Right cardiac atrium (tissue), 5 donors: ENCODE measurements at regions not wholly inside any gene's neighbourhood (a gene's known extent, or its start where the extent isn't known, plus 50 kb on each side); places are given as distances from the start of the nearest gene placed in this dataset.
A peak's percentile ranks its signal among the peaks of the same experiment; 100 is the strongest.

Experiments
- ATAC-seq, 2 donors: fragments of 200-7000 bp; cut with Tn5 transposase; one replicate each; pipeline versions ENCODE4 v1.8.0 to v1.9.1; 2020; ENCODE audit warnings: moderate library complexity in 2 of 2, mild to moderate bottlenecking in 1 of 2
- DNase-seq, 3 donors: peaks; one replicate each; pipeline ENCODE4 v3.0.0-alpha.2; 2020
- H3K27ac ChIP-seq: one replicate; pipeline ENCODE4 v1.5.1; 2013; ENCODE audit warnings: mild to moderate bottlenecking, low read length, control low read depth, moderate library complexity
- H3K27me3 ChIP-seq: one replicate; pipeline ENCODE4 v1.6.1; 2013; ENCODE audit not compliant: control insufficient read depth, insufficient read depth
- H3K4me1 ChIP-seq: one replicate; pipeline ENCODE4 v1.6.1; 2013; ENCODE audit warnings: low read length; ENCODE audit not compliant: control insufficient read depth, insufficient read depth
- H3K4me3 ChIP-seq: one replicate; pipeline ENCODE4 v1.5.1; 2013; ENCODE audit warnings: low read length, control low read depth
- H3K9me3 ChIP-seq: one replicate; pipeline ENCODE4 v1.6.1; 2013; ENCODE audit warnings: low read length; ENCODE audit not compliant: control insufficient read depth
- WGBS: extraction: QIAGEN DNeasy Blood & Tissue Kit; methylation state at CpG from one replicate; pipeline ENCODE4 v1.1.7; 2013; 5-methylcytosine and 5-hydroxymethylcytosine counted together
- intact Hi-C, 4 donors: fragments of 100-400 bp; cut with DNase I; formaldehyde crosslinking; loops; one replicate each; pipeline versions ENCODE4 v1.11.0 to v1.14.0; 2022 to 2023
- donor health status: healthy with polysubstance abuse.
- donor health status: DM: no; HTN: yes; CAD: no.
- donor health status: DM: no; HTN: no; CAD: no.
- donor health status: DM: no; HTN: yes; CAD: no; lungs with severe emphysema.
- donor health status: DM: yes; HTN: yes; CAD: no.

- no peaks in the 10 kb centered on the region for H3K4me1 ChIP-seq
- H3K27ac ChIP-seq = no peak overlapping the region
- 92% methylated on average over 2 of the region's 2 CpGs for WGBS
- DNase-seq (no peak), ATAC-seq (no peak)
- intact Hi-C loops = no loop called here
- no peaks in the 10 kb centered on the region for H3K9me3 ChIP-seq
- H3K27me3 ChIP-seq = no peaks in the 10 kb centered on the region
- H3K4me3 ChIP-seq = no peak overlapping the region
Observed at GRCh38 chr12:115070313-115070712, 386.3 kb upstream of the TBX3 start.

GRCh38 chr12:115064296-115064695 is 380.3 kb upstream of the TBX3 start:
- DNase-seq (no peak), ATAC-seq (no peak)
- 97% methylated on average over 2 of the region's 2 CpGs for WGBS
- no peak overlapping the region for H3K4me3 ChIP-seq
- no peaks in the 10 kb centered on the region for H3K4me1 ChIP-seq
- no peaks in the 10 kb centered on the region for H3K27me3 ChIP-seq
- H3K27ac ChIP-seq = no peak overlapping the region
- H3K9me3 ChIP-seq = no peaks in the 10 kb centered on the region
- intact Hi-C loops = no loop called here

- intact Hi-C loops = no loop called here
- Histone ChIP-seq H3K9me3 (no peaks in the 10 kb centered on the region), H3K4me1 (no peaks in the 10 kb centered on the region), H3K27me3 (no peaks in the 10 kb centered on the region), H3K4me3 (no peak overlapping the region), H3K27ac (no peak overlapping the region)
- ATAC-seq (no peak), DNase-seq (no peak)
- WGBS = 75% methylated on average over 5 of the region's 5 CpGs
Observed at GRCh38 chr12:115062741-115063140, 378.8 kb upstream of the TBX3 start.

- Histone ChIP-seq H3K27ac (no peak overlapping the region), H3K4me3 (no peak overlapping the region), H3K4me1 (no peaks in the 10 kb centered on the region), H3K9me3 (no peaks in the 10 kb centered on the region), H3K27me3 (no peaks in the 10 kb centered on the region)
- no peak for ATAC-seq
- intact Hi-C loops = no loop called here
- WGBS = 89% methylated on average over 6 of the region's 6 CpGs
- DNase-seq = no peak
Observed at GRCh38 chr12:115060477-115061168, 376.6 kb upstream of the TBX3 start.

- Histone ChIP-seq H3K9me3 (no peaks in the 10 kb centered on the region), H3K4me1 (no peaks in the 10 kb centered on the region), H3K4me3 (no peak overlapping the region), H3K27ac (no peak overlapping the region), H3K27me3 (no peaks in the 10 kb centered on the region)
- intact Hi-C loops = no loop called here
- ATAC-seq = no peak
- 70% methylated on average over 1 of the region's 1 CpG for WGBS
- DNase-seq = no peak
Observed at GRCh38 chr12:115057445-115057844, 373.5 kb upstream of the TBX3 start.

- no peak for DNase-seq
- H3K4me1 ChIP-seq = no peaks in the 10 kb centered on the region
- 75% methylated on average over 5 of the region's 5 CpGs for WGBS
- ATAC-seq = no peak
- H3K4me3 ChIP-seq = no peak overlapping the region
- H3K9me3 ChIP-seq = no peaks in the 10 kb centered on the region
- H3K27ac ChIP-seq = no peak overlapping the region
- intact Hi-C loops = no loop called here
- H3K27me3 ChIP-seq = no peaks in the 10 kb centered on the region
Observed at GRCh38 chr12:115051378-115051777, 367.4 kb upstream of the TBX3 start.

- WGBS = 64% methylated on average over 4 of the region's 4 CpGs
- no peaks in the 10 kb centered on the region for H3K27me3 ChIP-seq
- DNase-seq (no peak), ATAC-seq (no peak)
- H3K9me3 ChIP-seq = no peaks in the 10 kb centered on the region
- H3K4me3 ChIP-seq = no peak overlapping the region
- no peaks in the 10 kb centered on the region for H3K4me1 ChIP-seq
- intact Hi-C loops = no loop called here
- H3K27ac ChIP-seq = no peak overlapping the region
Observed at GRCh38 chr12:115049614-115050013, 365.6 kb upstream of the TBX3 start.

GRCh38 chr12:115046805-115047204 is 362.8 kb upstream of the TBX3 start:
- no peaks in the 10 kb centered on the region for H3K9me3 ChIP-seq
- ATAC-seq (no peak), DNase-seq (no peak)
- no peak overlapping the region for H3K4me3 ChIP-seq
- H3K27ac ChIP-seq = no peak overlapping the region
- no peaks in the 10 kb centered on the region for H3K4me1 ChIP-seq
- no peaks in the 10 kb centered on the region for H3K27me3 ChIP-seq
- intact Hi-C loops = no loop called here
- 92% methylated on average over 1 of the region's 1 CpG for WGBS

- H3K9me3 ChIP-seq = no peaks in the 10 kb centered on the region
- H3K4me3 ChIP-seq = no peak overlapping the region
- 79% methylated on average over 6 of the region's 6 CpGs for WGBS
- intact Hi-C loops = no loop called here
- H3K4me1 ChIP-seq = no peaks in the 10 kb centered on the region
- ATAC-seq (no peak), DNase-seq (no peak)
- no peak overlapping the region for H3K27ac ChIP-seq
- H3K27me3 ChIP-seq = no peaks in the 10 kb centered on the region
Observed at GRCh38 chr12:115044073-115044472, 360.1 kb upstream of the TBX3 start.

GRCh38 chr12:115043079-115043478 is 359.1 kb upstream of the TBX3 start:
- Histone ChIP-seq H3K4me3 (no peak overlapping the region), H3K27me3 (no peaks in the 10 kb centered on the region)

GRCh38 chr12:115042341-115042740 is 358.4 kb upstream of the TBX3 start:
- no peak for ATAC-seq
- intact Hi-C loops = no loop called here
- no peaks in the 10 kb centered on the region for H3K9me3 ChIP-seq
- DNase-seq = no peak
- no peak overlapping the region for H3K4me3 ChIP-seq
- H3K27ac ChIP-seq = no peak overlapping the region
- no peaks in the 10 kb centered on the region for H3K4me1 ChIP-seq
- no peaks in the 10 kb centered on the region for H3K27me3 ChIP-seq

More at GRCh38 chr12:115043079-115043478, 359.1 kb upstream of the TBX3 start:
- Histone ChIP-seq H3K27ac (no peak overlapping the region), H3K9me3 (no peaks in the 10 kb centered on the region), H3K4me1 (no peaks in the 10 kb centered on the region)
- intact Hi-C loops = no loop called here
- WGBS = 77% methylated on average over 4 of the region's 4 CpGs
- ATAC-seq (no peak), DNase-seq (no peak)

- Histone ChIP-seq H3K27me3 (no peaks in the 10 kb centered on the region), H3K27ac (no peak overlapping the region), H3K4me1 (no peaks in the 10 kb centered on the region), H3K9me3 (no peaks in the 10 kb centered on the region), H3K4me3 (no peak overlapping the region)
- intact Hi-C loops = no loop called here
- DNase-seq = no peak
- 49% methylated on average over 2 of the region's 2 CpGs for WGBS
- ATAC-seq = peak; percentile 52 to 73
Observed at GRCh38 chr12:115037830-115038229, 353.9 kb upstream of the TBX3 start.
